Caco-2 (cell line): ENCODE measurements at regions not wholly inside any gene's neighbourhood (a gene's known extent, or its start where the extent isn't known, plus 50 kb on each side); places are given as distances from the start of the nearest gene placed in this dataset.

Source experiments
- BruUV-seq: library from RNA; stranded (reverse); fragments of 400-500 nt; replicated peaks from 2 replicates; lab custom pipeline; 2021; lab: Mats Ljungman, UMichigan
- CTCF ChIA-PET: fragments of 300-600 bp; sonication (Branson Sonifier 250); formaldehyde crosslinking; loops from one replicate; lab custom pipeline; 2022; ENCODE audit warnings: antibody characterized with exemption; lab: Charles Lee
- POLR2A ChIA-PET: fragments of 300-600 bp; sonication (Branson Sonifier 250); formaldehyde crosslinking; loops from one replicate; lab custom pipeline; 2022; ENCODE audit warnings: antibody characterized with exemption; lab: Charles Lee
- DNase-seq, 2 experiments: peaks; one replicate each; pipeline versions ENCODE4 v3.0.0 to v3.0.0-alpha.2; 2020 to 2022
- H3K27me3 ChIP-seq: replicated peaks from 2 replicates; pipeline ENCODE4 v1.6.0; 2011; ENCODE audit warnings: low read length; ENCODE audit not compliant: control insufficient read depth, insufficient read depth
- H3K36me3 ChIP-seq: 2 replicates; pipeline ENCODE4 v1.5.1; 2011; ENCODE audit warnings: low read length; ENCODE audit not compliant: control insufficient read depth, insufficient read depth
- H3K4me1 ChIP-seq: fragments of 250-450 bp; sonication (Bioruptor Pico); 2 replicates; pipeline ENCODE4 v1.5.1; 2020; ENCODE audit warnings: mild to moderate bottlenecking
- H3K4me3 ChIP-seq: 2 replicates; pipeline ENCODE4 v1.5.1; 2011; ENCODE audit warnings: low read depth, mild to moderate bottlenecking, control low read depth, low read length
- H3K9me3 ChIP-seq: fragments of 250-450 bp; sonication (Bioruptor Pico); 2 replicates; pipeline ENCODE4 v1.5.1; 2020; ENCODE audit warnings: mild to moderate bottlenecking, moderate library complexity
- H3K27ac Mint-ChIP-seq: one replicate; pipeline ENCODE4 v1.8.0; 2022; ENCODE audit warnings: mixed read lengths; ENCODE audit not compliant: unreplicated experiment
- H3K27me3 Mint-ChIP-seq: one replicate; pipeline ENCODE4 v1.8.0; 2022; ENCODE audit warnings: mixed read lengths; ENCODE audit not compliant: insufficient read depth, unreplicated experiment
- H3K36me3 Mint-ChIP-seq: one replicate; pipeline ENCODE4 v1.8.0; 2022; ENCODE audit warnings: mild to moderate bottlenecking, mixed read lengths; ENCODE audit not compliant: insufficient read depth, unreplicated experiment
- H3K4me1 Mint-ChIP-seq: one replicate; pipeline ENCODE4 v1.8.0; 2022; ENCODE audit warnings: low read depth, mixed read lengths; ENCODE audit not compliant: unreplicated experiment
- H3K4me3 Mint-ChIP-seq: one replicate; pipeline ENCODE4 v1.8.0; 2022; ENCODE audit warnings: mild to moderate bottlenecking, moderate library complexity, mixed read lengths; ENCODE audit not compliant: unreplicated experiment
- H3K9me3 Mint-ChIP-seq: one replicate; pipeline ENCODE4 v1.8.0; 2022; ENCODE audit warnings: mixed read lengths; ENCODE audit not compliant: unreplicated experiment
- CTCF ChIP-seq, 2 experiments: fragments of 200-600 bp in 1 of 2; IDR thresholded peaks; 1 replicate in 1 of 2; 2 replicates in 1 of 2; pipeline versions ENCODE4 v1.5.1 to v1.8.0; 2011 to 2022; ENCODE audit warnings: antibody characterized with exemption in 1 of 2, control low read depth in 1 of 2, inconsistent platforms in 1 of 2, low read depth in 1 of 2, low read length in 1 of 2, mild to moderate bottlenecking in 1 of 2, moderate library complexity in 1 of 2; ENCODE audit not compliant: insufficient read depth in 1 of 2, severe bottlenecking in 1 of 2, unreplicated experiment in 1 of 2
- intact Hi-C: fragments of 100-400 bp; cut with micrococcal nuclease; formaldehyde crosslinking; loops from one replicate; pipeline ENCODE4 v1.10.0; 2022; ENCODE audit not compliant: unreplicated experiment

- H3K4me1 Mint-ChIP-seq: peaks cover 5% of the 10 kb centered on the region
- ChIA-PET CTCF (no interaction called here), POLR2A (no interaction called here)
- no peak for DNase-seq
- peak overlapping the region; percentile 84 for H3K4me3 Mint-ChIP-seq
- Histone ChIP-seq H3K36me3 (no peaks in the 10 kb centered on the region), H3K27me3 (no peaks in the 10 kb centered on the region), H3K4me3 (no peak overlapping the region), H3K9me3 (no peaks in the 10 kb centered on the region), H3K4me1 (peaks cover 6% of the 10 kb centered on the region; the same call in 1 of the 2 replicates)
- intact Hi-C loops: no loop called here
- H3K27ac Mint-ChIP-seq: peak overlapping the region; percentile 85
- TSS peak; percentile 88 for BruUV-seq
- H3K27me3 Mint-ChIP-seq: no peaks in the 10 kb centered on the region
- TF ChIP-seq CTCF (IDR thresholded peaks at IDR 0.05; ENCODE audit: insufficient read depth in 1 of 2, low read depth in 1 of 2, low read length in 1 of 2, severe bottlenecking in 1 of 2, unreplicated experiment in 1 of 2): no peak
- H3K36me3 Mint-ChIP-seq: peaks cover 22% of the 10 kb centered on the region
- no peaks in the 10 kb centered on the region for H3K9me3 Mint-ChIP-seq
These were observed 80.7 kb downstream of the PTPDC1 start for GRCh38 chr9:94164806-94165549.

- intact Hi-C loops: loop anchor here (2.0 kb wide), 2 partner anchors 93 to 101 kb away; partner anchors contain the start of gene ZNF169
- ChIA-PET CTCF (no interaction called here), POLR2A (interaction anchor here (0.6 to 1.0 kb wide), 8 partner anchors 8 to 338 kb away, joined by 3 to 6 read pairs (median 4); no protein-coding TSS in a partner anchor)
- no peaks in the 10 kb centered on the region for H3K9me3 Mint-ChIP-seq
- H3K4me3 Mint-ChIP-seq: peak overlapping the region; percentile 84
- peaks cover 6% of the 10 kb centered on the region; the same call in 1 of the 2 replicates for H3K4me1 ChIP-seq
- H3K4me3 ChIP-seq: peak overlapping the region; percentile 26
- H3K4me1 Mint-ChIP-seq: peaks cover 7% of the 10 kb centered on the region
- peak; percentile 94 to 97 for DNase-seq
- H3K36me3 Mint-ChIP-seq: peaks cover 23% of the 10 kb centered on the region
- no peaks in the 10 kb centered on the region for H3K27me3 Mint-ChIP-seq
- no TSS peak for BruUV-seq
- no peak for TF ChIP-seq CTCF (IDR thresholded peaks at IDR 0.05; ENCODE audit: insufficient read depth in 1 of 2, low read depth in 1 of 2, low read length in 1 of 2, severe bottlenecking in 1 of 2, unreplicated experiment in 1 of 2)
- no peaks in the 10 kb centered on the region for H3K9me3 ChIP-seq
- peak overlapping the region; percentile 85 for H3K27ac Mint-ChIP-seq
- H3K27me3 ChIP-seq: no peaks in the 10 kb centered on the region
- no peaks in the 10 kb centered on the region for H3K36me3 ChIP-seq
These were observed 81.5 kb downstream of the PTPDC1 start for GRCh38 chr9:94165592-94166235.

GRCh38 chr9:94166236-94166975 lies 82.1 kb downstream of the PTPDC1 start:
- TF ChIP-seq CTCF (IDR thresholded peaks at IDR 0.05; ENCODE audit: insufficient read depth in 1 of 2, low read depth in 1 of 2, low read length in 1 of 2, severe bottlenecking in 1 of 2, unreplicated experiment in 1 of 2): no peak
- POLR2A ChIA-PET: interaction anchor here (0.6 to 1.0 kb wide), 8 partner anchors 9 to 339 kb away, joined by 3 to 6 read pairs (median 4); no protein-coding TSS in a partner anchor
- no TSS peak for BruUV-seq
- H3K27me3 Mint-ChIP-seq: no peaks in the 10 kb centered on the region
- Histone ChIP-seq H3K27me3 (no peaks in the 10 kb centered on the region), H3K9me3 (no peaks in the 10 kb centered on the region), H3K36me3 (no peaks in the 10 kb centered on the region), H3K4me1 (peaks cover 6% of the 10 kb centered on the region; the same call in 1 of the 2 replicates), H3K4me3 (peak overlapping the region; percentile 86)
- no peaks in the 10 kb centered on the region for H3K9me3 Mint-ChIP-seq
- intact Hi-C loops: loop anchor here (2.0 kb wide), 2 partner anchors 92 to 102 kb away; partner anchors contain the start of gene ZNF169
- peaks cover 7% of the 10 kb centered on the region for H3K4me1 Mint-ChIP-seq
- peak; percentile 92 to 96 for DNase-seq
- peak overlapping the region; percentile 84 for H3K4me3 Mint-ChIP-seq
- H3K36me3 Mint-ChIP-seq: peaks cover 23% of the 10 kb centered on the region
- peak overlapping the region; percentile 90 for H3K27ac Mint-ChIP-seq
- CTCF ChIA-PET: no interaction called here
